T1000 (cell line): ENCODE measurements at regions not wholly inside any gene's neighbourhood (a gene's known extent, or its start where the extent isn't known, plus 50 kb on each side); places are given as distances from the start of the nearest gene placed in this dataset.
"Not testable (repeated sequence)": the region's sequence is repeated elsewhere in the genome, so short reads cannot be mapped to it uniquely, and the experiment has no call there.

Experiments used
- DNase-seq: peaks from one replicate; lab custom pipeline; 2025; ENCODE audit warnings: mixed read lengths; lab: John Stamatoyannopoulos, UW

GRCh38 chr22:22374163-22374562, 129.6 kb downstream of the VPREB1 start:
- DNase-seq = no peak

DNA sequence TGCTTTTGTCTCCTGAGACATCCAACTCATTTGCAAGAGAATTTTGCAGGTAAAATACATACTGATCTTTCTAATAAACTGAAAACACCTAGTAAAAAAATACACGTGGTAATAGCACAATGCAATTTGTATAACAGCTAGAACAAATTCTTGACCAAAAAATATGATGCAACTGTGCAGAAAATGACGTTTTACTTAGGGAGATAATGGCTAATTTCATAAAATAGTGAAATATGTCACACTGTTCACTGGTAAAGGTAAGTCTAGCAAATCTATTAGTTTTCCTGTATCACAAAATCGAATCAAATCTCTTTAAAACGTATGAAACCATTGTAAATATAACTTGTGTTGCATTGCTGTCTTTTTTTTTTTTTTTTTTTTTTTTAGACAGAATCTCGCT, 130.0 kb downstream of the VPREB1 start:
- DNase-seq = no peak

- DNase-seq = no peak
These were observed 131.2 kb downstream of the VPREB1 start for GRCh38 chr22:22375576-22376351.

DNA sequence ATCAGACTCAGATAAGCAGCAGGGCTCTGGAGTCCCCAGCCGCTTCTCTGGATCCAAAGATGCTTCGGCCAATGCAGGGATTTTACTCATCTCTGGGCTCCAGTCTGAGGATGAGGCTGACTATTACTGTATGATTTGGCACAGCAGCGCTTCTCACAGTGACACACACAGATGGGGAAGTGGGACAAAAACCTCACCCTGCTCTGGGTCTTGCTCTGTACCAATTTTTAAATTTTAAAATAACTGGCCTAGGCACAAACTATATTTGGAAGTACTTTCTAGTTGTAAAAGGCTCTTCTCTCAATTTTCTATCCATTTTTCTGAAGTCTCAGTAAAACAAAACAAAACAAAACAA, 131.7 kb downstream of the VPREB1 start:
- DNase-seq = no peak

DNA sequence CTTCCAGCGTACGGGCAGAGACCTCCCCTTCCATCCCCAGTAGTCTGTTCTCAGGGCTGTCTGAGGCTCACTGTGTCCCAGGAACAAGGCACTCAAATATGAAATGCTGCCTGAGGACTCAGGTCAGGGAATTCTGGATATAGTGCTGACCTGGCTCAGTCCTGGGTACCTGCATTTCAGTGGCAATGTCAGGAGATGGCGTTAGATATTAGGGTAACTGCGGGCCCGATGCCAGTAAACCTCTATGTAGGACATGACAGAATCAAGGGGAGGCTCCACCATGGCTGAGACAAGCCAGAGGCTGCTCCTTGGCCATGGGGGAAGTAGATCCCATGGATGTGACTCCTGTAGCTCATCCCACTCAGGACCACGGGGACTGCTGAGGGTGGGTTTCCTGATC, 131.7 kb downstream of the ZNF280B start:
- DNase-seq = not testable (repeated sequence)

DNA sequence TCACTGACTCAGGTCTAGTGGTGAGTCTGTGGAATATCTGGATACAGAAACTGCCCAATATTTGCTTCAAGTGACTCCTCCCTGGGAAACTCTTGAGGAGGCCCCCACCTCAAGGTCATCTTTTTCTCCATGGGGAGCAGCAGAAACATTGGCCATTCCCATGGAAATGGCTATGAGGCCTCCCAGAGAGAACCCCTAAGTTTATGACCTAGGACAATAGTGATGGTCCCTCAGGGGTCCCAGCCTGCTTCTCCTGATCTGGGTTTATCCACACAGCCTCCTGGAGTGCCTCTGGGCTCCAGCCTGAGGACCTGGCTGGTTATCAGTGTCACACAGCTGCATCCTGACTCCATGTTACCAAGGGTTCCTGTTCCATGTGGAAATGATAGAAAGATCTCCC, 131.2 kb downstream of the ZNF280B start:
- DNase-seq = no peak

DNA sequence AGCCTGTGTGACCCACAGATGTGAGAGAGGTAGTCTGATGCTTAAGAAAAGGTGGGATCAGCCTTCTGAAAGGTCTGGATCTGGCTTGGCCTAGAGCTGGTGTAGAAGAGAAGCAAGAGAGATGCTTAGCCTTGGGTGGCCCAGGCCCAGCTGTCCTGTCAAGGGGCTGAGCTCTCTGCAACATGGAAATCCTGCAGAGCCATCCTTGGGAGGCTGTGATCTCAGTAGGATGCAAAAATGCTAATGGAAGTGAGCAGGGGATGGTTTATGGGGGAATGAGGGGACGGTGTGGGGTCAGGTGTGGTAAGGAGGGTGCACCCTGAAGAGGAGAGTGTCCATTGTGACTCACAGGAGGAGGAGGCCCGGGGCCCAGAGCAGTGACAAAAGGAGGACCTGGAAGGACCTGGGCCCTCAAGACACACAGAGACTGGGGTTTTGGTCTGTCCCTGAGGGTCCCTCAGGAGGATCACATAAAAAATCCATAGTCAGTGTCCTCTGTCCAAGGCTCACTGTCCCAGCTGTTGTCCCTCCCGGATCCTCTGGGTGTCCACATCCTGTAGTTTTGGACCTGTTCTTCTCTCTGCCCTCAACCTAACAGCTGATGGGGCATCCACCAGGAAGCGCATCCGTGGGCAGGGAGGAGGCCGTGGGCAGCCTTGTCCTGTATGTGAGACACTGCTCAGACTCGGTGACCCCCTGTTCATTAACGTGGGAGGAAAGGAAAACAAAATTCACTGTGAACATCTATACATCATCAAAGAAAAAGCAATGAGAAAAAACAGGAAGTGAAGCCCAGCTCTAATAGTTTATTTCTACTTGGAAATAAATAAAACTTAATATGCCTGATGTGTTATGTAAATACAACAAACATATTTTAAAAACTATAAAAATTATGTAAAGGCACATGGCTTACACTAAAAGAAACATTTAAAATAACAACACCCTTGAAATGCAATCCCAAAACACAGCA, 129.8 kb downstream of the ZNF280B start:
- DNase-seq = no peak

DNA sequence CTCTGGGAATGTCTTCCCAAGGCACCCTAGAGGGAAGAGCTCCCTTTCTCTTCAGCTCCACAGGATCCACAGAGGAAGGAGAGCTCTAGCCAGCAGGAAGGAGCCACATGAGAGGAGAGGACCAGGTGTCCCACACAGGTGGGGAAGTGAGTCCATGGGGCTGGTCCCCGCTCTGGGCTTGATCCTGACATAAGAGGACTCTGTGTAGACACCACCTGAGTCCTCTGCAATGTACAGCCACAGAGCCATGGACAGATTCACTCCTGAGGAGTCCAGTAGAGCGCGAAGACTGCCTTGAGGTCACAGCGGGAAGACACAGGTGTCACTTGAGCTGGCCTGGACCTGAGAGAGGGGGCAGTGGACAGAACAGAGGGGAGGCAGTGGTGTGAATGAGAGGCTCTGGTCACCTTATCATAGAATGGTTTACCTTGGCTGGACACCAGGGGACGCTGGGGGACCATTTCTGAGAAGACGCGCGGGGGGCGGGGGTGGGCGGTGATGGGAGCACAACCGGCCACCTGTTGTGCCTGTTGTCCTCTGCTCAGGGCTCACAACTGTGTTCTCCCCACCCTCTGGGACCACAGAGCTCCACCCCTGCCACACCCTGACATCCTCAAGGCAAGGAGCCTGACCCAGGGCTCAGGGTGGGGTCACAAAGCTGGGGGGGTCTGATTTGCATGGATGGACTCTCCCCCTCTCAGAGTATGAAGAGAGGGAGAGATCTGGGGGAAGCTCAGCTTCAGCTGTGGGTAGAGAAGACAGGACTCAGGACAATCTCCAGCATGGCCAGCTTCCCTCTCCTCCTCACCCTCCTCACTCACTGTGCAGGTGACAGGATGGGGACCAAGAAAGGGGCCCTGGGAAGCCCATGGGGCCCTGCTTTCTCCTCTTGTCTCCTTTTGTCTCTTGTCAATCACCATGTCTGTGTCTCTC, 128.2 kb downstream of the ZNF280B start:
- DNase-seq = no peak

GRCh38 chr22:22381292-22381691, 127.2 kb downstream of the ZNF280B start:
- not testable (repeated sequence) for DNase-seq

DNA sequence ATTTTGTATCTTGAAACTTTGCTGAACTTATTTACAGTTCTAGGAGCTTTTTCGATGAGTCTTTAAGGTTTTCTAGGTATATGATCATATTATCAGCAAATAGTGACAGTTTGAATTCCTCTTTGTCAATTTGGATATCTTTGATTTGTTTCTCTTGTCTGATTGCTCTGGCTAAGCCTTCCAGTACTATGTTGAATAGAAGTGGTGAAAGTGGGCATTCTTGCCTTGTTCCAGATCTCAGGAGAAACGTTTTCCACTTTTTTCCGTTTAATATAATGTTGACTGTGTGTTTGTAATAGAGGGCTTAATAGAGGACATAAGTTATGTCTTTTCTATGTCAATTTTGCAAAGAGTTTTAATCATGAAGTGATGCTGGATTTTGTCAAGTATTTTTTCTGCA, 124.3 kb downstream of the ZNF280B start:
- DNase-seq = no peak

- no peak for DNase-seq
These were observed 123.8 kb downstream of the ZNF280B start for GRCh38 chr22:22384668-22385244.

DNA sequence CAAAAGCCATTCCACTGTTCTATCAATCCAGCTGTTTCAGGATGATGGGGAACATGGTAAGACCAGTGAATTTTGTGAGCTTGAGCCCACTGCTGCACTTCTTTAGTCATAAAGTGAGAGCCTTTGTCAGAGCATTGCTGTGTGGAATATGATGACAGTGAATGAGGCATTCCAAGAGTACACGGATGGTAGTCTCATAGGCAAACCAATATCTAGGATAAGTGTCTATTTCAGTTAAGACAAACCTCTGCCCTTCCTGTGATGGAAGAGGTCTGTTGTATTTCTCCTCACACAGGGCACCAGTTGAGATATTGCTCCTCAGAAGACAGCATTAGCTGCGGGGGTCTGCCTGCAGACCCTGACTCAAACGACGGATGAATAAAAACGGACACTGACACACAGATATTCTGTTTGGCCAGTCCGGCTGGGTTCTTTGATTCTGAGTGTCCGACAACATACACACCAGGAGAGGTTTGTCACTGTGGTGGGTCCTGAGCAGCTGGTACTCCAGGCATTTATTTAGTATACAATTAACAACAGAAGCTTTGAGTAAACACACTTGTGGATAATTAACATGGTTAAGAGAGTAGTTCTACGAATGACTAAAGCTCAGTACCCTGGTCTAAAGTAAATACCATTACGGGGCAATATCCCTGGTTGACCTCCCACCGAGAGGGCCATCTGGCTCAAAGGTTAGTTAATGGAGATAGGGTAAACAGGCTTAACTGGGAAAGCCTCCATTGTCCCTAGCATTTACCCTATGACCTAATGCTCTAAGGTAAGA, 121.7 kb downstream of the ZNF280B start:
- no peak for DNase-seq

- DNase-seq = no peak
These were observed 121.2 kb downstream of the ZNF280B start for GRCh38 chr22:22387386-22387736.

GRCh38 chr22:22388090-22388489, 120.5 kb downstream of the ZNF280B start:
- DNase-seq = no peak

DNA sequence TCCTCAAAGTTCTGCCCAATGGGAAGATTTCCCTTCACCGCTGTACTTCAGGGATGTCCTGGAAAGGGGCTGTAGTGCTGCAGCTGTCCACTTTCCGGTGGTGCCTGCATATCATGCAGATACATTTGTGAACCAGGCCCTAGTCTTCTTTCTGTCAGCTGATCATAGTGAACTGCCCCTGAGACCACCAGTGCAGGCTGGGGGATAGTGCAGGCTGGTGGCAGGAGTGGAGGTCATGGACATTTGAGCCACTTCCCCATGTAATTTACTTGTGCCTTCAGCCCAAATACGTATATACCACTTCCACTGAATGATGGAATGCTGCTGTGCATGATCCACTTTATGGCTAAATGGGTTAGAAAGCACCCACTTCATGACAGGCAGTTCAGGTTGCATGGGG, 120.0 kb downstream of the ZNF280B start:
- DNase-seq = no peak

DNA sequence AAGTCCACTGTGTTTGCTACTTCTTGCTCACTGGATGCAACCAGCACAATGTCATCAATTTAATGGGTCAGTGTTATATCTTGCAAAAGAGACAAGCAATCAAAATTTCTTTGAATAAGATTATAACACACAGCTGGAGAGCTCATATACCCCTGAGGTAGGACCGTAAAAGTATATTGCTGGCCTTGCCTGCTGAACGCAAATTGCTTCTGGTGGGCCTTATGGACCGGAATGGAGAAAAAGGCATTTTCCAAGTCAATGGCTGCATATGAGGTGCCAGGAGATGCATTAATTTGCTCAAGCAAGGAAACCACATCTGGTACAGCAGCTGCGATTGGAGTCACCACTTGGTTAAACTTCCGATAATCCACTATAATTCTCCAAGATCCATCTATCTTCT, 119.1 kb downstream of the ZNF280B start:
- no peak for DNase-seq

DNA sequence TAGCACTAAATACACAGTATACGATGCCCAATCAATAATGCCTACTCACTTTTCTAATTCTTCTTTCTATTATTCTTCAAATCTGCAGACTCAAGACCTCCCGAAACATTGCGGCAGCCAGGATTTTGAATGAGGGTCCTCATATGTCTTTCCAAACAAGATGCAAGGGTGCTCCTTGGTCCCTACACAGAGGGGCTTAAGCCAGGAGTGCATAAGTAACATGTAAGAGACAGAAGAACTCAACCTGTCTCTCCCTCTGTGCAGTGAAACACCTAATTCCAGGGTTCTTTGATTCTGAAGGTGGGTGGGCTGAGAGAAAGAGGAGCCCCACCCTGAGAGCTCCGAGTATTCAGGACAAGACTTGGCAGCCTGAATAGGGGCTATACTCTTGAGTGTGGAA, 117.6 kb downstream of the ZNF280B start:
- no peak for DNase-seq

GRCh38 chr22:22391543-22391942, 117.0 kb downstream of the ZNF280B start:
- DNase-seq = no peak

DNA sequence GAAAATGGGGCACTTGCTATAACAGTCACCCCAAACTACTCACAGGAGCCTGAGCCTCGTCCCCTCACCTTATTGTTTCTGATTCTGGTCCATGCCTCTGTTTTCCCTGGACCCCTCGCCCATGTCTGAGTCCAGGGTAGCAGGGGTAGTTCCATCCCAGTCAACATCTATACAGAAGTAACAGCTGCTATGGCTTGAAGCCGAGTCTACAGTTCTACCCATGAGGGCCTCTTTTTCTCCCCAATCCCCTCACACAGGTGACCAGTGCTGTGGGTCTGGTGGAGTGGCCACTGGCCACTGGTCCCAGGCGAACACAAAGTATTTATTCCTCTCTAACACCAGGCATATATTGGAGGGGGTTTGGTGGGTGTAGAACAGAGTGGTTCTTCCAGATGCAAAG, 116.4 kb downstream of the ZNF280B start:
- no peak for DNase-seq

DNA sequence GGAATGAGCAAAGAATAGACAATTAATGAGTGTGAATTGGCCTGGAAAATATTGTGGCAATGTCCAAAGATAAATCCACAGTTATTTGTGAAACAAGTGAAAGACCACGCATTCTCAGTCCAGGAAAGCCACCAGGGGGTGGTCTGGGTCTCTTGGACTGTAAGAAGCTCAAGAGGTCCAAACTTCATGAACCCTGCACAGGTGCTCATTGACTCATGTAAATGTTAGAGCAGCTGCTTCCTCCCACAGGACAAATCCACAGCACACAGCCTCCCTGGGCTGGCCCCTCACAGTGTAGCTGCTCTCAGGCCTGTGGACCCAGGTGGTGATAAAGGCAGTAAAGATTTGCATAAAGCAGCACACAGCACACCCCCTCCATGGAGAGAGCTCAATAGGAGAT, 114.0 kb downstream of the ZNF280B start:
- DNase-seq = no peak

- DNase-seq = no peak
These were observed 113.3 kb downstream of the ZNF280B start for GRCh38 chr22:22395245-22395644.
